Peyer's patch (tissue), 4 donors: ENCODE measurements at regions not wholly inside any gene's neighbourhood (a gene's known extent, or its start where the extent isn't known, plus 50 kb on each side); places are given as distances from the start of the nearest gene placed in this dataset.
"Not testable (repeated sequence)": the region's sequence is repeated elsewhere in the genome, so short reads cannot be mapped to it uniquely, and the experiment has no call there.

ENCODE experiments used
- DNase-seq, 3 donors: peaks; one replicate each; pipeline ENCODE4 v3.0.0-alpha.2; 2017 to 2019
- H3K27ac ChIP-seq, 4 donors: fragments of 200-600 bp; sonication (generic); one replicate each; pipeline ENCODE4 v1.5.1; 2016 to 2019
- H3K27me3 ChIP-seq, 2 donors: fragments of 200-600 bp; sonication (generic); one replicate each; pipeline ENCODE4 v1.5.1; 2019
- H3K36me3 ChIP-seq, 3 donors: fragments of 200-600 bp; sonication (generic); one replicate each; pipeline ENCODE4 v1.5.1; 2016 to 2019
- H3K4me1 ChIP-seq, 4 donors: fragments of 200-600 bp; sonication (generic); one replicate each; pipeline ENCODE4 v1.5.1; 2016 to 2019
- H3K4me3 ChIP-seq, 4 donors: fragments of 200-600 bp; sonication (generic); 1 replicate in 3 of 4; 2 replicates in 1 of 4; pipeline ENCODE4 v1.5.1; 2016 to 2019; ENCODE audit warnings: mild to moderate bottlenecking in 1 of 4
- H3K9me3 ChIP-seq, 4 donors: fragments of 200-600 bp; sonication (generic); one replicate each; pipeline ENCODE4 v1.5.1; 2016 to 2019; ENCODE audit warnings: mild to moderate bottlenecking in 1 of 4
- POLR2A ChIP-seq, 2 donors: fragments of 450-650 bp; IDR thresholded peaks; one replicate each; pipeline ENCODE4 v1.5.1; 2017; ENCODE audit warnings: antibody characterized with exemption in 2 of 2, mild to moderate bottlenecking in 2 of 2, moderate library complexity in 2 of 2
- TF ChIP-seq, protein P1 (sequence below), 6 experiments: fragments of 450-650 bp in 4 of 6; fragments of 200-600 bp in 2 of 6; sonication (generic) in 1 of 6; IDR thresholded peaks; one replicate each; pipeline ENCODE4 v1.5.1; 2017 to 2019; ENCODE audit warnings: antibody characterized with exemption in 6 of 6, mild to moderate bottlenecking in 3 of 6, moderate library complexity in 1 of 6

DNA sequence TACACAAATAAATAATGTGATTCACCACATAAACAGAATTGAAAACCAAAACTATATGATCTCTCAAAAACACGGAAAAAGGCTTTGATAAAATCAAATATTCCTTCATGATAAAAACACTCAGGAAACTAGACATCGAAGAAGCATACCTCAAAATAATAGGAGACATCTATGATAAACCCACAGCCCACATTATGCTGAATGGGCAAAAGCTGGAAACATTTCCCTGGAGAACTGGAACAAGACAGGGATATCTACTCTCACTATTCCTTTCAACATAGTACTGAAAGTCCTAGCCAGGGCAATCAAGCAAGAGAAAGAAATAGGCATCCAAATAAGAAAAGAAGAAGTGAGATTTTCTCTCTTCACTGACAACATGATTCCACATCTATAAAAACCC lies 371.5 kb upstream of the ATXN7L3B start:
- no peaks in the 10 kb centered on the region for H3K36me3 ChIP-seq
- no peak overlapping the region for H3K27ac ChIP-seq

DNA sequence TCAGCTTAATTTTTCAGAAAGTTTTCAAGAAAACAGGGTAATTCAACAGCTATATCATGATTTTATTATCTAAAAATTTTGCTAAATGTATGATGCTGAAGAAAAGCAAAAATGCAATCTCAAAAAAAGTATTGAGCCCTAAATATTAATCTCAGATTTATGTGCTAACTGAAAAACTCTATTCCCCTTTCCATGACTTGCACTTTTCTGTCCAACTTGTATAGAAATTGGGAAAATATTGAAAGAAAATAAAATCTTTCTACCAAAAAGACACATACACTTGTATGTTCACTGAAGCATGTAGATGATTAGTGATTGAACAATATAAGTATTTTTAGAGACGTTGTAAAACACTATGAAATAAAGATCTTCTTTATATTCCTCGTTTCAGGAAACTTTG lies 368.0 kb upstream of the ATXN7L3B start:
- no peaks in the 10 kb centered on the region for H3K27me3 ChIP-seq
- no peak for DNase-seq
- no peak for TF ChIP-seq POLR2A (IDR thresholded peaks at IDR 0.05)
- TF ChIP-seq, protein P1, sequence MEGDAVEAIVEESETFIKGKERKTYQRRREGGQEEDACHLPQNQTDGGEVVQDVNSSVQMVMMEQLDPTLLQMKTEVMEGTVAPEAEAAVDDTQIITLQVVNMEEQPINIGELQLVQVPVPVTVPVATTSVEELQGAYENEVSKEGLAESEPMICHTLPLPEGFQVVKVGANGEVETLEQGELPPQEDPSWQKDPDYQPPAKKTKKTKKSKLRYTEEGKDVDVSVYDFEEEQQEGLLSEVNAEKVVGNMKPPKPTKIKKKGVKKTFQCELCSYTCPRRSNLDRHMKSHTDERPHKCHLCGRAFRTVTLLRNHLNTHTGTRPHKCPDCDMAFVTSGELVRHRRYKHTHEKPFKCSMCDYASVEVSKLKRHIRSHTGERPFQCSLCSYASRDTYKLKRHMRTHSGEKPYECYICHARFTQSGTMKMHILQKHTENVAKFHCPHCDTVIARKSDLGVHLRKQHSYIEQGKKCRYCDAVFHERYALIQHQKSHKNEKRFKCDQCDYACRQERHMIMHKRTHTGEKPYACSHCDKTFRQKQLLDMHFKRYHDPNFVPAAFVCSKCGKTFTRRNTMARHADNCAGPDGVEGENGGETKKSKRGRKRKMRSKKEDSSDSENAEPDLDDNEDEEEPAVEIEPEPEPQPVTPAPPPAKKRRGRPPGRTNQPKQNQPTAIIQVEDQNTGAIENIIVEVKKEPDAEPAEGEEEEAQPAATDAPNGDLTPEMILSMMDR (IDR thresholded peaks at IDR 0.05): no peak
- peaks cover 0 to 4% (median 0%) of the 10 kb centered on the region in 4 donors for H3K9me3 ChIP-seq
- no peaks in the 10 kb centered on the region for H3K36me3 ChIP-seq
- no peak overlapping the region for H3K27ac ChIP-seq
- no peak overlapping the region for H3K4me3 ChIP-seq
- no peaks in the 10 kb centered on the region for H3K4me1 ChIP-seq

More for the DNA sequence above, 371.5 kb upstream of the ATXN7L3B start:
- TF ChIP-seq, protein P1 (IDR thresholded peaks at IDR 0.05): no peak
- TF ChIP-seq POLR2A (IDR thresholded peaks at IDR 0.05): no peak
- H3K4me1 ChIP-seq: no peaks in the 10 kb centered on the region
- H3K9me3 ChIP-seq: peaks cover 0 to 4% (median 0%) of the 10 kb centered on the region in 4 donors
- no peaks in the 10 kb centered on the region for H3K27me3 ChIP-seq
- DNase-seq: no peak
- H3K4me3 ChIP-seq: no peak overlapping the region

DNA sequence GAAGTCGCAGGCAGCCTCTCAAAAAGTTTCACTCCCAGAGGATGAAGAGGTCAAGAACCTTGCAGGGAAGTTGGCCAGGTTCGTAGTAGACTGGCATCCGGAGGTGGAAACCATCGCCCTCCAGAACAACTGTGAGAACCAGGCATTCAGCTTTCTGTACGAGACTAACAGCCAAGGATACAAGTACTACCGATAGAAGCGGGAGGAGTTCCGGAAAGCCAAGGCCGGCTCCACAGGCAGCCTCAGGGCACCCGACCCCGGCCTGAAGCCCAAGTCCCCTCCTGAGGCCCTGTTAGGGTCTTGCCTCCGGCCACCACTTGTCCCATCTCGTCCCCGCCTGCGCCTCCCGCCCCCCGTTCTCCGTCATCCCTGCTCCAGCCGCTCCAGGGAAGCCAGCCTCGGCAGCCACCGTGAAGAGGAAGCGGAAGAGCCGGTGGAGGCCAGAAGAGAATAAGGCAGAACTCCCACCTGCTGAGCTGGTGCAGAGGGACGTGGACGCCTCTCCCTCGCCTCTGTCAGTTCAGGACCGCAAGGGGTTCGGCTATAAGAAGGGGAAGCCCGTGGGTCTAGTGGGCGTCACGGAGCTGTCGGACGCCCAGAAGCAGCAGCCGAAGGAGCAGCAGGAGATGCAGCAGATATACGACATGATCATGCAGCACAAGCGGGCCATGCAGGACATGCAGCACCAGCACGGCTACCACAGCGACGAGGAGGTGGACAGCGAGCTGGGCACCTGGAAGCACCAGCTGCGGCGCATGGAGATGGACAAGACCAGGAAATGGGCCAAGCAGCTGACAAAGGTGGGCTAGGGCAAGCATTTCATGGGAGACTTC lies 366.8 kb upstream of the ATXN7L3B start:
- Histone ChIP-seq H3K27ac (no peak overlapping the region), H3K36me3 (no peaks in the 10 kb centered on the region), H3K4me1 (no peaks in the 10 kb centered on the region), H3K27me3 (no peaks in the 10 kb centered on the region), H3K4me3 (no peak overlapping the region), H3K9me3 (peaks cover 0 to 5% (median 2%) of the 10 kb centered on the region in 4 donors)
- TF ChIP-seq POLR2A (IDR thresholded peaks at IDR 0.05): no peak
- TF ChIP-seq, protein P1 (IDR thresholded peaks at IDR 0.05): no peak
- DNase-seq: no peak

DNA sequence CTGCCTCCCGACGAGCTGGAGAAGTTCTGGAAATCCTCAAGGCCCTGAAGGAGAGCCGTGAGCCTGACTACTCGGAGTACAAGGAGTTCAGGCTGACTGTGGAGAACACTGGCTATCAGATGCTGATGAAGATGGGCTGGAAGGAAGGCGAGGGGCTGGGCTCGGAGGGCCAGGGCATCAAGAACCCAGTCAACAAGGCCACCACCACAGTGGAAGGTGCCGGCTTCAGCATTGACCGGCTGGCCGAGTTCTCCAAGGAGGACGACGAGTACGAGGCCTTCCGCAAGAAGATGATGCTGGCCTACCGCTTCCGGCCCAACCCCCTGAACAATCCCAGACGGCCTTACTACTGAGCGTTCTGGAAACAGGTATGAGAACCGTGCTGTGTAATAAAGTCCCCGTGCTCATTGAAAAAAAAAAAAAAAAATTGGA lies 366.1 kb upstream of the ATXN7L3B start:
- Histone ChIP-seq H3K9me3 (peaks cover 0 to 5% (median 2%) of the 10 kb centered on the region in 4 donors), H3K4me3 (no peak overlapping the region), H3K27me3 (no peaks in the 10 kb centered on the region), H3K4me1 (no peaks in the 10 kb centered on the region), H3K27ac (no peak overlapping the region), H3K36me3 (no peaks in the 10 kb centered on the region)
- TF ChIP-seq POLR2A (IDR thresholded peaks at IDR 0.05): no peak
- TF ChIP-seq, protein P1 (IDR thresholded peaks at IDR 0.05): no peak
- DNase-seq: no peak

DNA sequence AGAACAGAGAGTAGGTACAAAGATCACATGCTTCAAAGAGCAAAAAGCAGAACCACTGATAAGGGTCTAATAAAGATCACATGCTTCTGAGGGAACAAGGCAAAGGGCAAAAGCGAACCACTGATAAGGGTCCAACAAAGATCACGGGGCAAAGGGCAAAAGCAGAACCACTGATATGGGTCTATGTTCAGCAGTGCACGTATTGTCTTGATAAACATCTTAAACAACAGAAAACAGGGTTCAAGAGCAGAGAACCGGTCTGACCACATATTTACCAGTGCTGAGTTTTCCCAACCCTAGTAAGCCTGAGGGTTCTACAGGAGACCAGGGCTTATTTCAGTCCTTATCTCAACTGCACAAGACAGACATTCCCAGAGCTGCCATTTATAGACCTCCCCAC lies 362.7 kb upstream of the ATXN7L3B start:
- H3K27me3 ChIP-seq, H3K36me3 ChIP-seq, H3K27ac ChIP-seq, H3K4me1 ChIP-seq, H3K9me3 ChIP-seq, H3K4me3 ChIP-seq, DNase-seq: not testable (repeated sequence)

DNA sequence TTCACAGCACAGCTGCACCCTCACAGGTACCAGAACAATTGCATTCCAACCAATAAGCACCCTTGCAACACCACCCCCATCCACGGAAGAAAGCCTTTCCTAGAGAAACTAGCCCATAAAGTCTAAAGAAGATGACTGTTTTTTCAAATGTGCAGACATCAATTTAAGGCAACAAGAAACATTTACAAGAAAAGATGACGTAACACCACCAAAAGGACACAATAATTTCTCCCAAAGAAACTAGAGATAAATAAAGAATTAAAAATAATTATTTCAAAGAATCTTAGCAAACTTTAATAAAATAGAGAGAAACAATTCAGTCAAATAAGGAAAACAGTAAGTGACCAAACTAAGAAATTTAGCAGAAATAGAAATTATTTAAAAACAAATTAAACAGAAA lies 352.3 kb upstream of the ATXN7L3B start:
- no peaks in the 10 kb centered on the region for H3K4me1 ChIP-seq
- H3K36me3 ChIP-seq: no peaks in the 10 kb centered on the region
- TF ChIP-seq, protein P1 (IDR thresholded peaks at IDR 0.05): no peak
- TF ChIP-seq POLR2A (IDR thresholded peaks at IDR 0.05): no peak
- no peaks in the 10 kb centered on the region for H3K27me3 ChIP-seq
- no peak overlapping the region for H3K27ac ChIP-seq
- no peaks in the 10 kb centered on the region for H3K9me3 ChIP-seq
- DNase-seq: no peak
- H3K4me3 ChIP-seq: no peak overlapping the region
